GM12878 (cell line): ENCODE measurements at regions not wholly inside any gene's neighbourhood (a gene's known extent, or its start where the extent isn't known, plus 50 kb on each side); places are given as distances from the start of the nearest gene placed in this dataset.
"Not testable (repeated sequence)": the region's sequence is repeated elsewhere in the genome, so short reads cannot be mapped to it uniquely, and the experiment has no call there.

ENCODE experiments used
- ATAC-seq: fragments of 200-7000 bp; cut with Tn5 transposase; 3 replicates; pipeline ENCODE4 v1.9.1; 2020; ENCODE audit warnings: mild to moderate bottlenecking, moderate library complexity
- BruUV-seq: library from RNA; stranded (reverse); fragments of 400-500 nt; replicated peaks from 2 replicates; lab custom pipeline; 2021; lab: Mats Ljungman, UMichigan
- CTCF ChIA-PET: fragments of 300-600 bp; sonication (Branson Sonifier 250); formaldehyde crosslinking; extraction: SDS; loops from one replicate; lab custom pipeline; 2021; ENCODE audit warnings: inconsistent platforms; lab: Yijun Ruan, JAX
- POLR2A ChIA-PET: fragments of 350-600 bp; formaldehyde crosslinking; extraction: SDS; loops from one replicate; lab custom pipeline; 2021; ENCODE audit warnings: inconsistent platforms; lab: Charles Lee
- RAD21 ChIA-PET: fragments of 300-600 bp; sonication (Branson Sonifier 250); formaldehyde crosslinking; loops from one replicate; lab custom pipeline; 2023; ENCODE audit warnings: antibody characterized with exemption; ENCODE audit not compliant: unreplicated experiment; lab: Charles Lee
- SMC1A ChIA-PET: fragments of 300-600 bp; sonication (Branson Sonifier 250); formaldehyde crosslinking; loops from one replicate; lab custom pipeline; 2023; ENCODE audit not compliant: unreplicated experiment, uncharacterized antibody; lab: Charles Lee
- DNase-seq: peaks from one replicate; pipeline ENCODE4 v3.0.0-alpha.2; 2011; ENCODE audit warnings: low read depth, low spot score
- FAIRE-seq: peaks from 3 replicates; lab custom pipeline; 2011; peaks lifted over from hg19 to GRCh38; lab: Jason Lieb, UNC
- H2AFZ ChIP-seq: 2 replicates; pipeline ENCODE4 v1.6.0; 2011; ENCODE audit warnings: low read depth, low read length, control low read depth; ENCODE audit not compliant: control insufficient read depth
- H3K27ac ChIP-seq: 2 replicates; pipeline ENCODE4 v1.5.1; 2011; ENCODE audit warnings: control low read depth; ENCODE audit not compliant: control insufficient read depth, insufficient read depth
- H3K27me3 ChIP-seq, 2 experiments: replicated peaks in 1 of 2; 2 replicates each; pipeline versions ENCODE4 v1.6.0 to v1.6.1; 2011; ENCODE audit warnings: low read length in 1 of 2; ENCODE audit not compliant: control insufficient read depth in 2 of 2, insufficient read depth in 2 of 2
- H3K36me3 ChIP-seq, 2 experiments: 2 replicates each; pipeline ENCODE4 v1.5.1; 2011; ENCODE audit warnings: low read length in 1 of 2; ENCODE audit not compliant: control insufficient read depth in 2 of 2, insufficient read depth in 2 of 2
- H3K4me1 ChIP-seq: 2 replicates; pipeline ENCODE4 v1.6.1; 2011; ENCODE audit warnings: mild to moderate bottlenecking, low read length, moderate library complexity, mixed read lengths; ENCODE audit not compliant: control insufficient read depth, insufficient read depth
- H3K4me2 ChIP-seq: 2 replicates; pipeline ENCODE4 v1.6.0; 2011; ENCODE audit warnings: control low read depth; ENCODE audit not compliant: control insufficient read depth, insufficient read depth
- H3K4me3 ChIP-seq: fragments of 200-600 bp; sonication (generic); 2 replicates; pipeline ENCODE4 v1.5.1; 2016
- H3K79me2 ChIP-seq: 2 replicates; pipeline ENCODE4 v1.6.0; 2011; ENCODE audit warnings: low read length; ENCODE audit not compliant: control insufficient read depth, insufficient read depth
- H3K9ac ChIP-seq: 2 replicates; pipeline ENCODE4 v1.8.0; 2011; ENCODE audit warnings: low read length, control low read depth, mixed read lengths; ENCODE audit not compliant: control insufficient read depth, insufficient read depth
- H3K9me3 ChIP-seq: replicated peaks from 3 replicates; pipeline ENCODE4 v1.5.1; 2011; ENCODE audit warnings: mild to moderate bottlenecking, low read length; ENCODE audit not compliant: control insufficient read depth, insufficient read depth
- H4K20me1 ChIP-seq: 2 replicates; pipeline ENCODE4 v1.6.0; 2011; ENCODE audit not compliant: control insufficient read depth, insufficient read depth
- BHLHE40 ChIP-seq, 2 experiments: fragments of 450-650 bp in 1 of 2; IDR thresholded peaks; 2 replicates each; pipeline ENCODE4 v1.6.1; 2011 to 2017; ENCODE audit warnings: low read depth in 2 of 2, borderline replicate concordance in 1 of 2, improper control_type of control experiment in 1 of 2, low read length in 1 of 2, mild to moderate bottlenecking in 1 of 2
- EGR1 ChIP-seq, 2 experiments: IDR thresholded peaks; 1 replicate in 1 of 2; 2 replicates in 1 of 2; pipeline ENCODE4 v1.6.1; 2011 to 2012; ENCODE audit warnings: low read depth in 2 of 2, low read length in 2 of 2, borderline replicate concordance in 1 of 2, mild to moderate bottlenecking in 1 of 2, moderate library complexity in 1 of 2
- FOS ChIP-seq: IDR thresholded peaks from 3 replicates; pipeline ENCODE4 v1.6.1; 2011; ENCODE audit warnings: borderline replicate concordance; ENCODE audit not compliant: insufficient read length; ENCODE audit errors: extremely low read depth
- KLF5 ChIP-seq: fragments of 450-650 bp; IDR thresholded peaks from 2 replicates; pipeline ENCODE4 v1.6.1; 2014; ENCODE audit warnings: mild to moderate bottlenecking; ENCODE audit not compliant: partially characterized antibody
- NFIC ChIP-seq: IDR thresholded peaks from 2 replicates; pipeline ENCODE4 v1.6.1; 2012; ENCODE audit warnings: low read depth, mild to moderate bottlenecking, inconsistent platforms, low read length, moderate library complexity
- STAT1 ChIP-seq: fragments of 450-650 bp; conservative IDR thresholded peaks from 2 replicates; pipeline ENCODE4 v1.6.1; 2014; ENCODE audit warnings: antibody characterized with exemption, mild to moderate bottlenecking
- YY1 ChIP-seq: IDR thresholded peaks from 2 replicates; pipeline ENCODE4 v1.6.1; 2011; ENCODE audit warnings: low read depth, mild to moderate bottlenecking, low read length
- WGBS: methylation state at CpG from one replicate; pipeline ENCODE4 v1.1.6; 2016; ENCODE audit warnings: low lambda C conversion rate; ENCODE audit not compliant: insufficient replicate concordance, insufficient coverage; ENCODE audit errors: missing lambda C conversion rate; 5-methylcytosine and 5-hydroxymethylcytosine counted together
- in situ Hi-C: fragments of 300-500 bp; cut with MboI; formaldehyde crosslinking; loops from 9 replicates; pipeline ENCODE4 v1.14.3; 2018; ENCODE audit warnings: mixed read lengths
- intact Hi-C: fragments of 100-400 bp; cut with micrococcal nuclease; formaldehyde crosslinking; loops from one replicate; pipeline ENCODE4 v1.14.2; 2022; ENCODE audit not compliant: unreplicated experiment
- TF ChIP-seq, protein P1 (sequence below): fragments of 450-650 bp; IDR thresholded peaks from 2 replicates; pipeline ENCODE4 v1.6.1; 2018; ENCODE audit warnings: borderline replicate concordance, mild to moderate bottlenecking; ENCODE audit not compliant: partially characterized antibody
- TF ChIP-seq, protein P2 (sequence below): IDR thresholded peaks from 2 replicates; pipeline ENCODE4 v1.6.1; 2012; ENCODE audit warnings: low read length, inconsistent platforms

DNA sequence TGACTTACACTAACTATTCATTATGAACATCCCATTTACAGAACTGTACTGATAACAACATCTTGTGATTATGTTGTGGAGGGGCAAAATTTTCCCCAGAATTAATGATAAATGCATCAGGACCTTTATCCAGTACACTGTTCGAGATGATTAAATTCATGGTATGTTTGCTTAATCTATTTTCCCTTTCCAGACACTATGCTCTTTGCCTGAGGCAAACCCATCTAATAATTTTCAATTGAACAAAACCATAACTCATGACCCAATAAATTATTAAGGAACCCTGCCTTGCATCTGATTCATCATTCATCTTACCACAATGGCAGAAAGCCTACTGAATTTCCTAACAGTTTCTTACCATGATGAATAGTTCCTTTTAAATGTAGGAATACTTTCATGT, 385.0 kb downstream of the DSEL start:
- POLR2A ChIA-PET = no interaction called here
- no peak for ATAC-seq
- no TSS peak for BruUV-seq

DNA sequence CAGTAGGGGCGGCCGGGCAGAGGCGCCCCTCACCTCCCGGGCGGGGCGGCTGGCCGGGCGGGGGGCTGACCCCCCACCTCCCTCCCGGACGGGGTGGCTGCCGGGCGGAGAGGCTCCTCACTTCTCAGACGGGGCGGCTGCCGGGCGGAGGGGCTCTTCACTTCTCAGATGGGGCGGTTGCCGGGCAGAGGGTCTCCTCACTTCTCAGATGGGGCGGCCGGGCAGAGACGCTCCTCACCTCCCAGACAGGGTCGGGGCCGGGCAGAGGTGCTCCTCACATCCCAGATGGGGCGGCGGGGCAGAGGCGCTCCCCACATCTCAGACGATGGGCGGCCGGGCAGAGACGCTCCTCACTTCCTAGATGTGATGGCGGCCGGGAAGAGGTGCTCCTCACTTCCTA, 389.8 kb downstream of the DSEL start:
- FAIRE-seq, BruUV-seq: not testable (repeated sequence)

More for the DNA sequence above, 385.0 kb downstream of the DSEL start:
- FAIRE-seq (no peak), DNase-seq (no peak)
- no peak overlapping the region for H3K4me3 ChIP-seq
- H2AFZ ChIP-seq = no peak overlapping the region
- in situ Hi-C loops = no loop called here
- no peaks in the 10 kb centered on the region for H3K4me1 ChIP-seq
- H4K20me1 ChIP-seq = no peaks in the 10 kb centered on the region
- RAD21 ChIA-PET = no interaction called here
- no peak overlapping the region for H3K9ac ChIP-seq
- TF ChIP-seq BHLHE40 (IDR thresholded peaks at IDR 0.05; ENCODE audit: borderline replicate concordance in 1 of 2, low read depth in 2 of 2, low read length in 1 of 2) = no peak
- TF ChIP-seq KLF5 = no peak
- no peak for TF ChIP-seq NFIC
- no peak for TF ChIP-seq FOS
- TF ChIP-seq YY1 = no peak
- TF ChIP-seq, protein P1, sequence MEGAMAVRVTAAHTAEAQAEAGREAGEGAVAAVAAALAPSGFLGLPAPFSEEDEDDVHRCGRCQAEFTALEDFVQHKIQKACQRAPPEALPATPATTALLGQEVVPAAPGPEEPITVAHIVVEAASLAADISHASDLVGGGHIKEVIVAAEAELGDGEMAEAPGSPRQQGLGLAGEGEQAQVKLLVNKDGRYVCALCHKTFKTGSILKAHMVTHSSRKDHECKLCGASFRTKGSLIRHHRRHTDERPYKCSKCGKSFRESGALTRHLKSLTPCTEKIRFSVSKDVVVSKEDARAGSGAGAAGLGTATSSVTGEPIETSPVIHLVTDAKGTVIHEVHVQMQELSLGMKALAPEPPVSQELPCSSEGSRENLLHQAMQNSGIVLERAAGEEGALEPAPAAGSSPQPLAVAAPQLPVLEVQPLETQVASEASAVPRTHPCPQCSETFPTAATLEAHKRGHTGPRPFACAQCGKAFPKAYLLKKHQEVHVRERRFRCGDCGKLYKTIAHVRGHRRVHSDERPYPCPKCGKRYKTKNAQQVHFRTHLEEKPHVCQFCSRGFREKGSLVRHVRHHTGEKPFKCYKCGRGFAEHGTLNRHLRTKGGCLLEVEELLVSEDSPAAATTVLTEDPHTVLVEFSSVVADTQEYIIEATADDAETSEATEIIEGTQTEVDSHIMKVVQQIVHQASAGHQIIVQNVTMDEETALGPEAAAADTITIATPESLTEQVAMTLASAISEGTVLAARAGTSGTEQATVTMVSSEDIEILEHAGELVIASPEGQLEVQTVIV = no peak
- TF ChIP-seq EGR1 (IDR thresholded peaks at IDR 0.05; ENCODE audit: borderline replicate concordance in 1 of 2, low read depth in 2 of 2, low read length in 2 of 2) = no peak
- no peak for TF ChIP-seq STAT1
- TF ChIP-seq, protein P2, sequence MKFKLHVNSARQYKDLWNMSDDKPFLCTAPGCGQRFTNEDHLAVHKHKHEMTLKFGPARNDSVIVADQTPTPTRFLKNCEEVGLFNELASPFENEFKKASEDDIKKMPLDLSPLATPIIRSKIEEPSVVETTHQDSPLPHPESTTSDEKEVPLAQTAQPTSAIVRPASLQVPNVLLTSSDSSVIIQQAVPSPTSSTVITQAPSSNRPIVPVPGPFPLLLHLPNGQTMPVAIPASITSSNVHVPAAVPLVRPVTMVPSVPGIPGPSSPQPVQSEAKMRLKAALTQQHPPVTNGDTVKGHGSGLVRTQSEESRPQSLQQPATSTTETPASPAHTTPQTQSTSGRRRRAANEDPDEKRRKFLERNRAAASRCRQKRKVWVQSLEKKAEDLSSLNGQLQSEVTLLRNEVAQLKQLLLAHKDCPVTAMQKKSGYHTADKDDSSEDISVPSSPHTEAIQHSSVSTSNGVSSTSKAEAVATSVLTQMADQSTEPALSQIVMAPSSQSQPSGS = no peak
- intact Hi-C loops = no loop called here
- no peaks in the 10 kb centered on the region for H3K9me3 ChIP-seq
- no peaks in the 10 kb centered on the region for H3K36me3 ChIP-seq
- 5% methylated on average over 1 of the region's 1 CpG for WGBS
- H3K27ac ChIP-seq = no peak overlapping the region
- SMC1A ChIA-PET = no interaction called here
- H3K79me2 ChIP-seq = no peaks in the 10 kb centered on the region
- CTCF ChIA-PET = no interaction called here
- H3K4me2 ChIP-seq = no peak overlapping the region
- no peaks in the 10 kb centered on the region for H3K27me3 ChIP-seq

More for the DNA sequence above, 389.8 kb downstream of the DSEL start:
- H4K20me1 ChIP-seq, POLR2A ChIA-PET, DNase-seq, H3K27me3 ChIP-seq, H3K9ac ChIP-seq, H3K4me1 ChIP-seq, SMC1A ChIA-PET, CTCF ChIA-PET, H2AFZ ChIP-seq, H3K9me3 ChIP-seq, in situ Hi-C loops, intact Hi-C loops, H3K4me3 ChIP-seq, RAD21 ChIA-PET, H3K36me3 ChIP-seq, H3K27ac ChIP-seq, H3K79me2 ChIP-seq, H3K4me2 ChIP-seq, ATAC-seq: not testable (repeated sequence)
- WGBS = 82% methylated on average over 12 of the region's 32 CpGs
